Esophagus squamous epithelium (tissue), 4 donors: ENCODE measurements at regions not wholly inside any gene's neighbourhood (a gene's known extent, or its start where the extent isn't known, plus 50 kb on each side); places are given as distances from the start of the nearest gene placed in this dataset.

Experiments
- CTCF ChIP-seq, 6 experiments: fragments of 450-650 bp in 4 of 6; fragments of 200-600 bp in 2 of 6; sonication (generic) in 2 of 6; IDR thresholded peaks; one replicate each; pipeline ENCODE4 v1.5.1; 2016 to 2019; ENCODE audit warnings: antibody characterized with exemption in 6 of 6, mild to moderate bottlenecking in 4 of 6, moderate library complexity in 4 of 6
- POLR2A ChIP-seq, 4 donors: fragments of 450-650 bp; IDR thresholded peaks; one replicate each; pipeline ENCODE4 v1.6.1; 2017; ENCODE audit warnings: antibody characterized with exemption in 4 of 4, mild to moderate bottlenecking in 4 of 4, moderate library complexity in 3 of 4

- TF ChIP-seq CTCF (IDR thresholded peaks at IDR 0.05) (no peak), POLR2A (IDR thresholded peaks at IDR 0.05) (no peak)
These were observed 575.5 kb downstream of the MRPL39 start for GRCh38 chr21:25031750-25032149.
